K562 (cell line): ENCODE measurements at regions not wholly inside any gene's neighbourhood (a gene's known extent, or its start where the extent isn't known, plus 50 kb on each side); places are given as distances from the start of the nearest gene placed in this dataset.

Source experiments
- ATAC-seq: fragments of 200-7000 bp; cut with Tn5 transposase; 3 replicates; pipeline ENCODE4 v1.9.1; 2020; ENCODE audit warnings: moderate library complexity
- BruUV-seq: library from RNA; stranded (reverse); fragments of 400-500 nt; replicated peaks from 2 replicates; lab custom pipeline; 2021; lab: Mats Ljungman, UMichigan
- CTCF ChIA-PET: fragments of 300-600 bp; formaldehyde crosslinking; extraction: SDS; loops from one replicate; lab custom pipeline; 2021; ENCODE audit warnings: low intra/inter-chr PET ratio; lab: Yijun Ruan, JAX
- POLR2A ChIA-PET: fragments of 300-600, 350-650 bp; sonication (Branson Sonifier 250); formaldehyde crosslinking; extraction: SDS; loops from one replicate; lab custom pipeline; 2021; ENCODE audit warnings: antibody characterized with exemption, inconsistent platforms; lab: Yijun Ruan, JAX
- DNase-seq, 4 experiments: peaks; one replicate each; pipeline versions ENCODE4 v3.0.0 to v3.0.0-alpha.2; 2011 to 2018; ENCODE audit warnings: low spot score in 3 of 4, mixed read lengths in 3 of 4; ENCODE audit errors: extremely low read depth in 1 of 4
- FAIRE-seq: peaks from 2 replicates; lab custom pipeline; 2011; peaks lifted over from hg19 to GRCh38; lab: Jason Lieb, UNC
- H2AFZ ChIP-seq: 2 replicates; pipeline ENCODE4 v1.6.0; 2011; ENCODE audit warnings: low read depth, low read length, control low read depth, inconsistent platforms
- H3K27ac ChIP-seq: fragments of 200-600 bp; 3 replicates; pipeline ENCODE4 v1.8.0; 2011; ENCODE audit warnings: low read depth, mild to moderate bottlenecking, control low read depth, inconsistent platforms, low read length, moderate library complexity, mixed read lengths; ENCODE audit errors: extremely low read depth
- H3K27me3 ChIP-seq, 2 experiments: fragments of 300-600 bp in 1 of 2; 2 replicates in 1 of 2; 3 replicates in 1 of 2; pipeline versions ENCODE4 v1.6.0 to v1.8.0; 2011; ENCODE audit warnings: inconsistent platforms in 2 of 2, low read length in 2 of 2, mild to moderate bottlenecking in 1 of 2, mixed read lengths in 1 of 2, moderate library complexity in 1 of 2; ENCODE audit not compliant: control insufficient read depth in 2 of 2, insufficient read depth in 2 of 2
- H3K36me3 ChIP-seq: fragments of 300-600 bp; 3 replicates; pipeline ENCODE4 v1.8.0; 2011; ENCODE audit warnings: mild to moderate bottlenecking, low read length, inconsistent platforms; ENCODE audit not compliant: control insufficient read depth, insufficient read depth
- H3K4me1 ChIP-seq, 2 experiments: fragments of 200-600 bp in 1 of 2; replicated peaks in 1 of 2; 2 replicates in 1 of 2; 3 replicates in 1 of 2; pipeline versions ENCODE4 v1.5.1 to v1.8.0; 2011; ENCODE audit warnings: inconsistent platforms in 2 of 2, low read length in 2 of 2, mild to moderate bottlenecking in 1 of 2, mixed read lengths in 1 of 2, moderate library complexity in 1 of 2; ENCODE audit not compliant: control insufficient read depth in 2 of 2, insufficient read depth in 2 of 2
- H3K4me2 ChIP-seq: 2 replicates; pipeline ENCODE4 v1.6.1; 2011; ENCODE audit warnings: low read length, control low read depth, inconsistent platforms, mixed read lengths; ENCODE audit not compliant: insufficient read depth
- H3K4me3 ChIP-seq: fragments of 200-600 bp; sonication (generic), shearing (Covaris generic); 2 replicates; pipeline ENCODE4 v1.5.1; 2016; ENCODE audit warnings: control low read depth, inconsistent platforms
- H3K79me2 ChIP-seq: fragments of 200-600 bp; 3 replicates; pipeline ENCODE4 v1.8.0; 2011; ENCODE audit warnings: low read length, inconsistent platforms; ENCODE audit not compliant: control insufficient read depth, insufficient read depth
- H3K9ac ChIP-seq, 2 experiments: 2 replicates each; pipeline versions ENCODE4 v1.6.0 to v1.6.1; 2011; ENCODE audit warnings: low read depth in 2 of 2, low read length in 2 of 2, control low read depth in 1 of 2, inconsistent platforms in 1 of 2, mild to moderate bottlenecking in 1 of 2, mixed read lengths in 1 of 2; ENCODE audit not compliant: insufficient read depth in 1 of 2
- H3K9me1 ChIP-seq: one replicate; pipeline ENCODE4 v1.6.0; 2011; ENCODE audit warnings: inconsistent platforms, mild to moderate bottlenecking, low read length, moderate library complexity; ENCODE audit not compliant: control insufficient read depth, insufficient read depth
- H3K9me3 ChIP-seq: replicated peaks from 2 replicates; pipeline ENCODE4 v1.5.1; 2011; ENCODE audit warnings: low read depth, low read length, inconsistent platforms; ENCODE audit not compliant: control insufficient read depth, insufficient read depth
- H4K20me1 ChIP-seq: replicated peaks from 2 replicates; pipeline ENCODE4 v1.6.1; 2011; ENCODE audit warnings: low read length, inconsistent platforms, mixed read lengths; ENCODE audit not compliant: control insufficient read depth, insufficient read depth
- ETS1 ChIP-seq: conservative IDR thresholded peaks from 2 replicates; pipeline ENCODE4 v1.6.1; 2011; ENCODE audit warnings: low read depth, mild to moderate bottlenecking, low read length; ENCODE audit not compliant: control insufficient read depth
- HINFP ChIP-seq: fragments of 450-650 bp; conservative IDR thresholded peaks from 2 replicates; pipeline ENCODE4 v1.6.1; 2016; ENCODE audit warnings: missing genetic modification characterization, low read depth, mild to moderate bottlenecking, control low read depth, missing compliant biosample characterization
- MCM2 ChIP-seq: fragments of 450-650 bp; IDR thresholded peaks from 2 replicates; pipeline ENCODE4 v1.6.1; 2017; ENCODE audit warnings: low read depth, mild to moderate bottlenecking
- NKRF ChIP-seq: fragments of 450-650 bp; IDR thresholded peaks from 2 replicates; pipeline ENCODE4 v1.6.1; 2016; ENCODE audit warnings: borderline replicate concordance
- PYGO2 ChIP-seq: fragments of 450-650 bp; IDR thresholded peaks from 2 replicates; pipeline ENCODE4 v1.6.1; 2016; ENCODE audit warnings: mild to moderate bottlenecking, missing genetic modification characterization, moderate library complexity, missing compliant biosample characterization
- SAP30 ChIP-seq: fragments of 200-600 bp; sonication (generic); IDR thresholded peaks from 2 replicates; pipeline ENCODE4 v1.6.1; 2012; ENCODE audit warnings: borderline replicate concordance, low read depth, mild to moderate bottlenecking, moderate library complexity, low read length, control low read depth, inconsistent platforms; ENCODE audit not compliant: insufficient read depth, poor library complexity, severe bottlenecking
- SFPQ ChIP-seq: fragments of 200-400 bp; formaldehyde crosslinking; IDR thresholded peaks from 2 replicates; pipeline ENCODE4 v1.6.1; 2017; ENCODE audit warnings: mild to moderate bottlenecking, low read depth, low read length, moderate library complexity
- SRSF9 ChIP-seq: fragments of 200-400 bp; formaldehyde crosslinking; IDR thresholded peaks from 2 replicates; pipeline ENCODE4 v1.6.1; 2017; ENCODE audit warnings: low read depth, low read length, borderline replicate concordance
- TCF7 ChIP-seq: sonication (generic); IDR thresholded peaks from 2 replicates; pipeline ENCODE4 v1.6.1; 2016; ENCODE audit warnings: antibody characterized with exemption, borderline replicate concordance
- WGBS: fragments of 100-300 bp; shearing (Covaris generic); methylation state at CpG from one replicate; pipeline ENCODE4 v1.1.6; 2016; ENCODE audit warnings: low coverage, mixed read lengths; ENCODE audit not compliant: insufficient coverage; ENCODE audit errors: missing lambda C conversion rate; 5-methylcytosine and 5-hydroxymethylcytosine counted together
- in situ Hi-C: fragments of 300-500 bp; cut with MboI; formaldehyde crosslinking; loops from 4 replicates; pipeline ENCODE4 v1.15.0; 2018; ENCODE audit warnings: inconsistent platforms, mixed read lengths
- intact Hi-C: fragments of 100-400 bp; cut with micrococcal nuclease; formaldehyde crosslinking; loops from 2 replicates; pipeline ENCODE4 v1.14.2; 2022

GRCh38 chr20:52748990-52749389 is 223.2 kb upstream of the TSHZ2 start:
- no peak for FAIRE-seq
- DNase-seq, result no peak
- WGBS, result 0% methylated on average over 1 of the region's 1 CpG
- Histone ChIP-seq H3K79me2 (no peaks in the 10 kb centered on the region), H3K9ac (no peak overlapping the region), H3K4me2 (no peak overlapping the region), H3K9me3 (no peaks in the 10 kb centered on the region), H3K27ac (no peak overlapping the region), H3K4me1 (no peaks in the 10 kb centered on the region), H4K20me1 (no peaks in the 10 kb centered on the region), H3K9me1 (no peaks in the 10 kb centered on the region), H3K36me3 (no peaks in the 10 kb centered on the region), H3K27me3 (no peaks in the 10 kb centered on the region), H2AFZ (no peak overlapping the region), H3K4me3 (no peak overlapping the region)
- intact Hi-C loops (no loop called here), in situ Hi-C loops (no loop called here)
- BruUV-seq, result no TSS peak
- ATAC-seq, result no peak
- CTCF ChIA-PET, result no interaction called here
- POLR2A ChIA-PET, result interaction anchor here (0.6 kb wide), 1 partner anchor 14 kb away, joined by 3 read pairs; no protein-coding TSS in a partner anchor
- TF ChIP-seq HINFP (tag) (no peak), SFPQ (no peak), SAP30 (no peak), SRSF9 (no peak), PYGO2 (no peak), ETS1 (no peak), MCM2 (no peak), TCF7 (no peak), NKRF (no peak)
